H1 (cell line): ENCODE measurements at regions not wholly inside any gene's neighbourhood (a gene's known extent, or its start where the extent isn't known, plus 50 kb on each side); places are given as distances from the start of the nearest gene placed in this dataset.

Experiments used
- CTCF ChIA-PET: fragments of 300-600 bp; sonication (Branson Sonifier 250); formaldehyde crosslinking; loops from one replicate; lab custom pipeline; 2021; ENCODE audit not compliant: partially characterized antibody; lab: Charles Lee
- POLR2A ChIA-PET: fragments of 300-600 bp; sonication (Branson Sonifier 250); formaldehyde crosslinking; loops from one replicate; lab custom pipeline; 2021; ENCODE audit warnings: inconsistent platforms; ENCODE audit not compliant: partially characterized antibody; lab: Charles Lee
- DNase-seq, 2 experiments: peaks; one replicate each; pipeline versions ENCODE4 v3.0.0 to v3.0.0-alpha.2; 2010 to 2022; ENCODE audit warnings: low spot score in 2 of 2, low read depth in 1 of 2, mixed read lengths in 1 of 2
- FAIRE-seq: peaks from 2 replicates; lab custom pipeline; 2011; peaks lifted over from hg19 to GRCh38; lab: Jason Lieb, UNC
- H2AFZ ChIP-seq: 2 replicates; pipeline ENCODE4 v1.8.1; 2012; ENCODE audit warnings: low read length, inconsistent platforms
- H2AK5ac ChIP-seq: 2 replicates; pipeline ENCODE4 v1.6.1; 2013; ENCODE audit warnings: low read depth, low read length
- H2BK120ac ChIP-seq: replicated peaks from 2 replicates; pipeline ENCODE3; 2013; ENCODE audit warnings: low read depth, low read length, inconsistent platforms
- H2BK12ac ChIP-seq: 2 replicates; pipeline ENCODE4 v1.6.1; 2013; ENCODE audit warnings: low read depth, low read length
- H2BK15ac ChIP-seq: 2 replicates; pipeline ENCODE4 v1.6.1; 2013; ENCODE audit warnings: low read length
- H2BK20ac ChIP-seq: 2 replicates; pipeline ENCODE4 v1.6.1; 2013; ENCODE audit warnings: low read length
- H2BK5ac ChIP-seq: 2 replicates; pipeline ENCODE4 v1.6.1; 2013; ENCODE audit warnings: low read depth, low read length
- H3K14ac ChIP-seq: 2 replicates; pipeline ENCODE4 v1.6.1; 2013; ENCODE audit warnings: inconsistent platforms; ENCODE audit not compliant: insufficient read length
- H3K18ac ChIP-seq: 2 replicates; pipeline ENCODE4 v1.6.1; 2013; ENCODE audit warnings: low read length; ENCODE audit errors: extremely low read depth
- H3K23ac ChIP-seq: 2 replicates; pipeline ENCODE4 v1.6.1; 2013; ENCODE audit warnings: inconsistent platforms; ENCODE audit not compliant: insufficient read length
- H3K23me2 ChIP-seq: 2 replicates; pipeline ENCODE4 v1.6.1; 2013; ENCODE audit warnings: low read depth, low read length
- H3K27ac ChIP-seq: 2 replicates; pipeline ENCODE4 v1.6.1; 2011; ENCODE audit warnings: low read depth, low read length, inconsistent platforms
- H3K27me3 ChIP-seq, 4 experiments: replicated peaks in 1 of 4; 1 replicate in 1 of 4; 2 replicates in 3 of 4; pipeline versions ENCODE4 v1.6.1 to v1.8.1; 2011 to 2013; ENCODE audit warnings: low read length in 3 of 4, mild to moderate bottlenecking in 3 of 4, inconsistent platforms in 2 of 4, mixed read lengths in 2 of 4, moderate library complexity in 1 of 4; ENCODE audit not compliant: control insufficient read depth in 3 of 4, insufficient read depth in 3 of 4; ENCODE audit errors: extremely low read depth in 1 of 4
- H3K36me3 ChIP-seq, 4 experiments: 2 replicates each; pipeline versions ENCODE4 v1.6.1 to v1.8.1; 2011 to 2013; ENCODE audit warnings: mild to moderate bottlenecking in 4 of 4, low read length in 3 of 4, moderate library complexity in 2 of 4, control low read depth in 1 of 4, inconsistent platforms in 1 of 4; ENCODE audit not compliant: insufficient read depth in 4 of 4, control insufficient read depth in 2 of 4
- H3K4ac ChIP-seq: replicated peaks from 2 replicates; pipeline ENCODE3; 2013; ENCODE audit warnings: low read length, low read depth, mixed read lengths, inconsistent platforms; ENCODE audit not compliant: insufficient read length
- H3K4me1 ChIP-seq, 4 experiments: replicated peaks in 1 of 4; 1 replicate in 1 of 4; 2 replicates in 3 of 4; pipeline versions ENCODE4 v1.6.1 to v1.8.1; 2011 to 2013; ENCODE audit warnings: low read length in 3 of 4, inconsistent platforms in 2 of 4, mixed read lengths in 1 of 4; ENCODE audit not compliant: insufficient read depth in 4 of 4, control insufficient read depth in 3 of 4
- H3K4me2 ChIP-seq, 2 experiments: 2 replicates each; pipeline versions ENCODE4 v1.6.1 to v1.8.1; 2011 to 2013; ENCODE audit warnings: low read depth in 2 of 2, low read length in 2 of 2, control low read depth in 1 of 2, inconsistent platforms in 1 of 2, mild to moderate bottlenecking in 1 of 2; ENCODE audit not compliant: insufficient read depth in 1 of 2
- H3K4me3 ChIP-seq, 4 experiments: fragments of 200-600, 300-600 bp in 1 of 4; sonication (generic), shearing (Covaris generic), sonication (Bioruptor Twin) in 1 of 4; 2 replicates each; pipeline versions ENCODE4 v1.5.1 to v1.8.1; 2011 to 2016; ENCODE audit warnings: low read length in 4 of 4, low read depth in 3 of 4, control low read depth in 2 of 4, inconsistent platforms in 2 of 4, mild to moderate bottlenecking in 2 of 4, mixed read lengths in 1 of 4, moderate library complexity in 1 of 4; ENCODE audit not compliant: insufficient read depth in 2 of 4; ENCODE audit errors: extremely low read depth in 1 of 4
- H3K56ac ChIP-seq: replicated peaks from 2 replicates; pipeline ENCODE3; 2013; ENCODE audit warnings: low read depth, mild to moderate bottlenecking, mixed read lengths, low read length, inconsistent platforms; ENCODE audit not compliant: insufficient read length
- H3K79me1 ChIP-seq: 2 replicates; pipeline ENCODE4 v1.6.1; 2013; ENCODE audit warnings: low read depth, low read length, control low read depth
- H3K79me2 ChIP-seq, 2 experiments: 2 replicates each; pipeline versions ENCODE4 v1.6.1 to v1.8.1; 2012 to 2013; ENCODE audit warnings: low read length in 2 of 2, mild to moderate bottlenecking in 2 of 2, inconsistent platforms in 1 of 2; ENCODE audit not compliant: insufficient read depth in 2 of 2, control insufficient read depth in 1 of 2
- H3K9ac ChIP-seq, 4 experiments: replicated peaks in 1 of 4; 1 replicate in 1 of 4; 2 replicates in 3 of 4; pipeline versions ENCODE4 v1.6.1 to v1.8.1; 2011 to 2013; ENCODE audit warnings: low read depth in 3 of 4, low read length in 3 of 4, control low read depth in 2 of 4, mild to moderate bottlenecking in 2 of 4, moderate library complexity in 2 of 4, inconsistent platforms in 1 of 4; ENCODE audit errors: extremely low read depth in 1 of 4
- H3K9me3 ChIP-seq, 2 experiments: 2 replicates each; pipeline versions ENCODE4 v1.6.1 to v1.8.1; 2012 to 2013; ENCODE audit warnings: mild to moderate bottlenecking in 2 of 2, moderate library complexity in 2 of 2, control low read depth in 1 of 2, inconsistent platforms in 1 of 2, low read depth in 1 of 2, low read length in 1 of 2, mixed read lengths in 1 of 2; ENCODE audit not compliant: insufficient read depth in 2 of 2
- H4K20me1 ChIP-seq, 2 experiments: replicated peaks in 1 of 2; 2 replicates each; pipeline versions ENCODE3 to v1.8.1; 2011 to 2013; ENCODE audit warnings: inconsistent platforms in 2 of 2, low read length in 2 of 2, mild to moderate bottlenecking in 1 of 2; ENCODE audit not compliant: insufficient read depth in 2 of 2, control insufficient read depth in 1 of 2
- H4K5ac ChIP-seq: 2 replicates; pipeline ENCODE4 v1.6.1; 2013; ENCODE audit warnings: low read length, low read depth, mixed read lengths, inconsistent platforms; ENCODE audit not compliant: insufficient read length
- H4K8ac ChIP-seq: 2 replicates; pipeline ENCODE4 v1.8.0; 2013; ENCODE audit warnings: mild to moderate bottlenecking, moderate library complexity, low read length, inconsistent platforms; ENCODE audit not compliant: insufficient read depth; ENCODE audit errors: extremely low read depth
- H4K91ac ChIP-seq: replicated peaks from 2 replicates; pipeline ENCODE3; 2013; ENCODE audit warnings: low read length, mixed read lengths, inconsistent platforms; ENCODE audit not compliant: insufficient read length
- BRCA1 ChIP-seq: IDR thresholded peaks from 2 replicates; pipeline ENCODE4 v1.6.1; 2012; ENCODE audit warnings: low read depth, low read length, improper control_type of control experiment
- CBX8 ChIP-seq: fragments of 300-800, 300-1000 bp; sonication (generic); IDR thresholded peaks from 2 replicates; pipeline ENCODE4 v1.7.1; 2016; ENCODE audit warnings: low read depth, low read length, borderline replicate concordance
- CHD1 ChIP-seq: IDR thresholded peaks from 2 replicates; pipeline ENCODE4 v1.6.1; 2012; ENCODE audit warnings: low read depth, low read length, improper control_type of control experiment
- CTBP2 ChIP-seq: IDR thresholded peaks from 2 replicates; pipeline ENCODE4 v1.7.0; 2011; ENCODE audit warnings: borderline replicate concordance, mild to moderate bottlenecking, moderate library complexity, mixed read lengths, low read length; ENCODE audit not compliant: insufficient read depth, insufficient read length
- FOSL1 ChIP-seq: IDR thresholded peaks from 2 replicates; pipeline ENCODE4 v1.6.1; 2011; ENCODE audit warnings: mild to moderate bottlenecking, low read depth, low read length, moderate library complexity; ENCODE audit not compliant: insufficient read depth
- GABPA ChIP-seq: IDR thresholded peaks from 2 replicates; pipeline ENCODE4 v1.6.1; 2011; ENCODE audit warnings: mild to moderate bottlenecking, low read length, moderate library complexity, borderline replicate concordance; ENCODE audit not compliant: insufficient read depth
- JUN ChIP-seq: IDR thresholded peaks from 2 replicates; pipeline ENCODE4 v1.6.1; 2011; ENCODE audit warnings: low read depth, mild to moderate bottlenecking, improper control_type of control experiment, low read length
- KDM5A ChIP-seq: fragments of 200-600 bp; IDR thresholded peaks from 2 replicates; pipeline ENCODE4 v1.7.1; 2012; ENCODE audit warnings: mild to moderate bottlenecking, low read length, inconsistent platforms, mixed read lengths
- POLR2A ChIP-seq, 2 experiments: IDR thresholded peaks; 1 replicate in 1 of 2; 2 replicates in 1 of 2; pipeline ENCODE4 v1.6.1; 2011; ENCODE audit warnings: low read depth in 2 of 2, low read length in 2 of 2, mild to moderate bottlenecking in 2 of 2; ENCODE audit errors: control extremely low read depth in 1 of 2
- RFX5 ChIP-seq: IDR thresholded peaks from 2 replicates; pipeline ENCODE4 v1.6.1; 2011; ENCODE audit warnings: low read depth, low read length, improper control_type of control experiment, borderline replicate concordance
- RXRA ChIP-seq: IDR thresholded peaks from 2 replicates; pipeline ENCODE4 v1.6.1; 2011; ENCODE audit warnings: low read depth, mild to moderate bottlenecking, low read length, moderate library complexity; ENCODE audit not compliant: insufficient read depth
- SP4 ChIP-seq: IDR thresholded peaks from 2 replicates; pipeline ENCODE4 v1.6.1; 2012; ENCODE audit warnings: low read length, inconsistent platforms
- SRF ChIP-seq: IDR thresholded peaks from 2 replicates; pipeline ENCODE4 v1.6.1; 2011; ENCODE audit warnings: mild to moderate bottlenecking, low read depth, low read length, moderate library complexity
- TCF12 ChIP-seq: IDR thresholded peaks from 2 replicates; pipeline ENCODE4 v1.6.1; 2011; ENCODE audit warnings: low read depth, mild to moderate bottlenecking, low read length
- TEAD4 ChIP-seq: IDR thresholded peaks from 2 replicates; pipeline ENCODE4 v1.6.1; 2012; ENCODE audit warnings: low read depth, low read length, inconsistent platforms, mixed read lengths
- TF ChIP-seq, protein P1 (sequence below): IDR thresholded peaks from 2 replicates; pipeline ENCODE4 v1.6.1; 2011; ENCODE audit warnings: low read depth, mild to moderate bottlenecking, low read length; ENCODE audit not compliant: insufficient read depth
- TF ChIP-seq, protein P2 (sequence below): IDR thresholded peaks from 2 replicates; pipeline ENCODE4 v1.6.1; 2012; ENCODE audit warnings: inconsistent platforms

DNA sequence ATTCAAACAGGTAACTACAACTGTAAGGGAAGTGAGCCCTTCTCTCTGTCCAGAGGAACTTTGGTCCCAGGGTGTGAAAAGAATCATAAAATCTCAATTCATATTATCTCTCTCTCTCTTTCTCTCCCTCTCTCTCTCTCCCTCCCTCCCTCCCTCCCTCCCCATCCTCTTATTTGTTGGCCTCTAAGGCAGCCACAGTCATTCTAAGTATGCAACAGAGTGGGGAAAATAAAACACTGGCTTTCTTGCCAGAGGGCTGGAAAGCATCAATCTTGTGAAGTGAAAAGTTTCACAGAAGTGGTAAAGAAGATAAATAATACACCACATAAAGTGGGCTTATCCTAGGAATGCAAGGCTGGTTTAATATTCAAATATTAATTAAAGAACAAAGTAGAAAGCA, 95.6 kb upstream of the KCNH7 start:
- Histone ChIP-seq H4K5ac (no peak overlapping the region), H2AK5ac (no peak overlapping the region), H2BK5ac (no peak overlapping the region), H3K23ac (no peak overlapping the region), H3K27me3 (no peaks in the 10 kb centered on the region), H3K9me3 (0 out of 4 replicates have a peak, but pooled peaks cover 0 to 3% of the 10 kb centered on the region in 2 experiments), H3K27ac (no peak overlapping the region), H3K4me3 (no peak overlapping the region), H2BK120ac (no peak overlapping the region), H3K36me3 (no peaks in the 10 kb centered on the region), H3K4me2 (no peak overlapping the region), H2BK12ac (no peak overlapping the region), H3K23me2 (no peaks in the 10 kb centered on the region), H2AFZ (no peak overlapping the region), H2BK15ac (no peak overlapping the region), H3K4ac (no peak overlapping the region), H4K91ac (no peak overlapping the region), H4K8ac (no peak overlapping the region), H3K9ac (no peak overlapping the region), H3K14ac (no peak overlapping the region), H3K18ac (no peak overlapping the region), H3K79me1 (no peaks in the 10 kb centered on the region), H2BK20ac (no peak overlapping the region), H4K20me1 (no peaks in the 10 kb centered on the region), H3K79me2 (no peaks in the 10 kb centered on the region), H3K4me1 (no peaks in the 10 kb centered on the region), H3K56ac (no peak overlapping the region)
- no peak for FAIRE-seq
- ChIA-PET POLR2A (no interaction called here), CTCF (interaction anchor here (0.6 kb wide), 1 partner anchor 154 kb away, joined by 3 read pairs; no protein-coding TSS in a partner anchor)
- no peak for DNase-seq
- TF ChIP-seq, protein P1, sequence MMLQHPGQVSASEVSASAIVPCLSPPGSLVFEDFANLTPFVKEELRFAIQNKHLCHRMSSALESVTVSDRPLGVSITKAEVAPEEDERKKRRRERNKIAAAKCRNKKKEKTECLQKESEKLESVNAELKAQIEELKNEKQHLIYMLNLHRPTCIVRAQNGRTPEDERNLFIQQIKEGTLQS: no peak
- TF ChIP-seq FOSL1 (no peak), CBX8 (no peak), RXRA (no peak), JUN (no peak), KDM5A (no peak), TCF12 (no peak), SP4 (no peak), SRF (no peak), CHD1 (no peak), RFX5 (no peak), TEAD4 (no peak), POLR2A (IDR thresholded peaks at IDR 0.05; ENCODE audit: control extremely low read depth in 1 of 2, low read depth in 2 of 2, low read length in 2 of 2) (no peak), GABPA (no peak), CTBP2 (no peak), BRCA1 (no peak)
- TF ChIP-seq, protein P2, sequence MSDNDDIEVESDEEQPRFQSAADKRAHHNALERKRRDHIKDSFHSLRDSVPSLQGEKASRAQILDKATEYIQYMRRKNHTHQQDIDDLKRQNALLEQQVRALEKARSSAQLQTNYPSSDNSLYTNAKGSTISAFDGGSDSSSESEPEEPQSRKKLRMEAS: no peak
